Esophagus (tissue), 2 donors: ENCODE measurements at regions not wholly inside any gene's neighbourhood (a gene's known extent, or its start where the extent isn't known, plus 50 kb on each side); places are given as distances from the start of the nearest gene placed in this dataset.
"Not testable (repeated sequence)": the region's sequence is repeated elsewhere in the genome, so short reads cannot be mapped to it uniquely, and the experiment has no call there.

Experiments used
- H3K27ac ChIP-seq, 2 donors: one replicate each; pipeline ENCODE4 v1.5.1; 2013; ENCODE audit warnings: low read depth in 2 of 2, mild to moderate bottlenecking in 2 of 2, inconsistent platforms in 1 of 2, low read length in 1 of 2, moderate library complexity in 1 of 2
- H3K27me3 ChIP-seq, 2 donors: one replicate each; pipeline ENCODE4 v1.6.1; 2013; ENCODE audit warnings: low read length in 2 of 2, control low read depth in 1 of 2, mild to moderate bottlenecking in 1 of 2; ENCODE audit not compliant: insufficient read depth in 2 of 2, control insufficient read depth in 1 of 2
- H3K36me3 ChIP-seq, 2 donors: one replicate each; pipeline ENCODE4 v1.6.1; 2013; ENCODE audit warnings: low read length in 1 of 2; ENCODE audit not compliant: control insufficient read depth in 2 of 2, insufficient read depth in 2 of 2
- H3K4me1 ChIP-seq, 2 donors: one replicate each; pipeline ENCODE4 v1.6.1; 2013; ENCODE audit warnings: low read length in 1 of 2; ENCODE audit not compliant: control insufficient read depth in 2 of 2, insufficient read depth in 2 of 2
- H3K4me3 ChIP-seq, 2 donors: one replicate each; pipeline ENCODE4 v1.5.1; 2013; ENCODE audit warnings: low read length in 2 of 2, mild to moderate bottlenecking in 2 of 2, low read depth in 1 of 2, moderate library complexity in 1 of 2
- H3K9me3 ChIP-seq, 2 donors: one replicate each; pipeline ENCODE4 v1.6.1; 2013; ENCODE audit warnings: mild to moderate bottlenecking in 2 of 2, low read depth in 1 of 2, low read length in 1 of 2, moderate library complexity in 1 of 2; ENCODE audit not compliant: control insufficient read depth in 2 of 2, insufficient read depth in 1 of 2
- WGBS, 2 donors: extraction: QIAGEN DNeasy Blood & Tissue Kit; methylation state at CpG; one replicate each; pipeline ENCODE4 v1.1.7; 2013; 5-methylcytosine and 5-hydroxymethylcytosine counted together
- donor health status: healthy with polysubstance abuse.
- donor health status: Bipolar disorder and iron deficiency.

DNA sequence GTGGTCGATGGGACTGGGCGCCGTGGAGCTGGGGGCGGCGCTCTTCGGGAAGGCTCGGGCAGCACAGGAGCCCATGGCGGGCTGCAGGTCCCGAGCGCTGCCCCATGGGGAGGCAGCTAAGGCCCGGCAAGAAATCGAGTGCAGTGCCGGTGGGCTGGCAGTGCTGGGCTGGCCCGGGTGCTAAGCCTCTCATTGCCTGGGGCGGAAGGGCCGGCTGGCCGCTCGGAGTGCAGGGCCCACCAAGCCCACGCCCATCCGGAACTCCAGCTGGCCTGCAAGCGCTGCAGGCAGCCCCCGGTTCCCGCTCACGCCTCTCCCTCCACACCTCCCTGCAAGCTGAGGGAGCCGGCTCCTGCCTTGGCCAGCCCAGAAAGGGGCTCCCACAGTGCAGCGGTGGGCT is 748.4 kb upstream of the NRXN1 start:
- H3K9me3 ChIP-seq, result peaks cover 0 to 4% of the 10 kb centered on the region in 2 donors
- no peaks in the 10 kb centered on the region for H3K36me3 ChIP-seq
- 96% methylated on average over 22 to 26 of the region's 26 CpGs for WGBS, 2 donors
- H3K27me3 ChIP-seq, result no peaks in the 10 kb centered on the region
- H3K4me1 ChIP-seq, result no peaks in the 10 kb centered on the region
- H3K4me3 ChIP-seq, result no peak overlapping the region
- H3K27ac ChIP-seq, result no peak overlapping the region

DNA sequence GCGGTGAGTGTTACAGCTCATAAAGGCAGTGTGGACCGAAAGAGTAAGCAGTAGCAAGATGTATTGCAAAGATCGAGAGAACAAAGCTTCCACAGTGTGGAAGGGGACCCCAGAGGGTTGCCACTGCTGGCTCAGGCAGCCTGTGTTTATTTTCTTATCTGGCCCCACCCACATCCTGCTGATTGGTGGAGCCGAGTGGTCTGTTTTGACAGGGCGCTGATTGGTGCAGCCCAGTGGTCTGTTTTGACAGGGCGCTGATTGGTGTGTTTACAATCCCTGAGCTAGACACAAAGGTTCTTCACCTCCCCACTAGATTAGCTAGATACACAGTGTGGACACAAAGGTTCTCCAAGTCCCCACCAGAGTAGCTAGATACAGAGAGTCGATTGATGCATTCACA is 747.8 kb upstream of the NRXN1 start:
- WGBS, 2 donors, result 87 to 90% methylated on average over 7 of the region's 7 CpGs
- H3K4me1 ChIP-seq, H3K4me3 ChIP-seq, H3K27me3 ChIP-seq, H3K36me3 ChIP-seq, H3K27ac ChIP-seq, H3K9me3 ChIP-seq: not testable (repeated sequence)

DNA sequence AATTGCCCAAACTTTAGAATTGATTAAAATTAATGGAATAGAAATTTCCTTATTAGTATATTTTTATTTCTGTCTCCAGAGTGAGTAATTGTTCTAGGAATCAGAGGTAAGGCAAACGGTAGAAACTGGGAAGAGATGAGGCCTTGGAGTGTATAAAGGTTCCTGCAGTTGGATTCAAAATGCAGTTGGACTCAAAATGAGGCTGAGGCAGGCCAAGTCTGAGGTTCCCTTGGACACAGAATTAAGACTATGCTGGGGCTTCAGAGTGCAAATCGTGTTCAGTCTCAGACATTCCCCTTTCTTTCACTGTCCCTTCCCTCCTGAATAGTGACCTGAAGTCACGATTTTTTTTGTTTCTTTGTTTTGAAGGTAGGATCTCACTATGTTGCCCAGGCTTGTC is 746.9 kb upstream of the NRXN1 start:
- Histone ChIP-seq H3K36me3 (no peaks in the 10 kb centered on the region), H3K9me3 (peaks cover 0 to 4% of the 10 kb centered on the region in 2 donors)

DNA sequence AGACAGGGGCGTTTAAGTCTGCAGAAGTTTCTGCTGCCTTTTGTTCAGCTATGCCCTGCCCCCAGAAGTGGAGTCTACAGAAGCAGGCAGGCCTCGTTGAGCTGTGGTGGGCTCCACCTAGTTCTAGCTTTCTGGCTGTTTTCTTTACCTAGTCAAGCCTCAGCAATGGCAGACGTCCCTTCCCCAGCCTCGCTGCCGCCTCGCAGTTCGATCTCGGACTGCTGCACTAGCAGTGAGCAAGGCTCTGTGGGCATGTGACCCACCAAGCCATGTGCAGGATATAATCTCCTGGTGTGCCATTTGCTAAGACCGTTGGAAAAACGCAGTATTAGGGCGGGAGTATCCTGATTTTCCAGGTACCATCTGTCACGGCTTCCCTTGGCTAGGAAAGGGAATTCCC is 742.7 kb upstream of the NRXN1 start:
- H3K27me3 ChIP-seq, H3K4me1 ChIP-seq, H3K9me3 ChIP-seq, H3K4me3 ChIP-seq, H3K27ac ChIP-seq, H3K36me3 ChIP-seq: not testable (repeated sequence)
- 88 to 89% methylated on average over 12 of the region's 12 CpGs for WGBS, 2 donors

More for the DNA sequence above, 746.9 kb upstream of the NRXN1 start:
- no peaks in the 10 kb centered on the region for H3K4me1 ChIP-seq
- 69 to 73% methylated on average over 3 of the region's 3 CpGs for WGBS, 2 donors
- H3K27ac ChIP-seq, result no peak overlapping the region
- H3K27me3 ChIP-seq, result no peaks in the 10 kb centered on the region
- H3K4me3 ChIP-seq, result no peak overlapping the region

DNA sequence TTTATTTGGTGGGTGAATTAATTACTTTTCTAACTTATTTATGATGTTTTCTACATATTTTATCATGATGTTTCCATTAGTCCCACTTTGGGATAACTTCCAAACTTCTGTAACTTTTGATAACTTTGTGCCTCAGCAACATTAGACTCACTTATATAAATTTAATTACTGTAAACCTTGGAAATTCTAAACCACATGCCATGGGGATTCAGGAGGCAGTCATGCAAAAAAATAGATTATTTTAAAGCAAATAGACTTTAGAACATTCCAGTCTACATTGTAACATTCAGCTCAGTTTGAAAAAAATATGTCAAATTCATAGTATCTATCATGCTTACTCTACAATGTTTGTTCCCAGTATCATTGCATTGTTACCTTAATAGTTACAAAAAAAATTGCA is 728.5 kb upstream of the NRXN1 start:
- H3K4me3 ChIP-seq, result no peak overlapping the region
- H3K4me1 ChIP-seq, result no peaks in the 10 kb centered on the region
- no peaks in the 10 kb centered on the region for H3K9me3 ChIP-seq
- H3K36me3 ChIP-seq, result no peaks in the 10 kb centered on the region
- H3K27me3 ChIP-seq, result no peaks in the 10 kb centered on the region
- no peak overlapping the region for H3K27ac ChIP-seq

DNA sequence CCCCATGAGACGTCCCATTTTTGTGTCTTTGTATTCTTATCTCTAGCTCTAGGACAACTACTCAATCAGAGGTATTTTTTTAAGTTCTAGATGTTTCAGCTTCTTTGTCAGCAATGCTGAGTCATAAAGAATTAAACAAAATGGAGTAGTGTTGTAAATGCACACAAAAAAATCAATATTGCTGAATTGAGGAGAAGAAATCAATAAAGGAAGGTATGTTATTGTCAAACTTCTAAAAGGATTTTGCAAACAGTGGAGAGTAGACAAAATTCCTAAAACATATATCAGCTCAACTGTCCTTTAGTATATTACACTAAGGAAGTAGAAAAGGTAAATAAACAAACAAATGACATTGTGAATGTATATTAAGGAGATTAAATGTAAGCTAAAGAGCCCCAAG is 726.1 kb upstream of the NRXN1 start:
- 62 to 77% methylated on average over 1 of the region's 1 CpG for WGBS, 2 donors
- H3K4me3 ChIP-seq, result no peak overlapping the region
- no peaks in the 10 kb centered on the region for H3K36me3 ChIP-seq
- H3K27ac ChIP-seq, result no peak overlapping the region
- H3K4me1 ChIP-seq, result no peaks in the 10 kb centered on the region
- H3K27me3 ChIP-seq, result no peaks in the 10 kb centered on the region
- H3K9me3 ChIP-seq, result no peaks in the 10 kb centered on the region

DNA sequence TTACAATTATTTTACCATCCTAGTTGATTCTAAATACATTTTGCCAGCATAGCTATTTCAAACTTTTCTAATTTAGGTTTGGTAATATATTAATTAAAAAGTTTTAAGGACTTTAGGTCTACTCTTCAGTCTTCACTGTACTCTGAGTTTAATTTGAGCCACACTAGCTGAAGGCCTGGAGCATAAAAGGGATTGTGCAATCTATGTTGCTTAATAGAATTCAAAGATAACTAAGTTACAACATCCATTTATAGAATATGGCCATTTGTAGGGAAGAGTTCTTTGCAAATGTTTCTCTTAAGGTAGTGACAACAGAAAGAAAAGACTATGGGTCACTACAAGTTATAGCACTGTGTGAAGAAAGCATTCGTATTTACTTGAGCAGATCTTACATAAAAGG is 702.2 kb upstream of the NRXN1 start:
- 90 to 92% methylated on average over 1 of the region's 1 CpG for WGBS, 2 donors
- H3K9me3 ChIP-seq, result no peaks in the 10 kb centered on the region
- no peak overlapping the region for H3K27ac ChIP-seq
- no peak overlapping the region for H3K4me3 ChIP-seq
- H3K27me3 ChIP-seq, result no peaks in the 10 kb centered on the region
- H3K36me3 ChIP-seq, result no peaks in the 10 kb centered on the region
- H3K4me1 ChIP-seq, result no peaks in the 10 kb centered on the region

DNA sequence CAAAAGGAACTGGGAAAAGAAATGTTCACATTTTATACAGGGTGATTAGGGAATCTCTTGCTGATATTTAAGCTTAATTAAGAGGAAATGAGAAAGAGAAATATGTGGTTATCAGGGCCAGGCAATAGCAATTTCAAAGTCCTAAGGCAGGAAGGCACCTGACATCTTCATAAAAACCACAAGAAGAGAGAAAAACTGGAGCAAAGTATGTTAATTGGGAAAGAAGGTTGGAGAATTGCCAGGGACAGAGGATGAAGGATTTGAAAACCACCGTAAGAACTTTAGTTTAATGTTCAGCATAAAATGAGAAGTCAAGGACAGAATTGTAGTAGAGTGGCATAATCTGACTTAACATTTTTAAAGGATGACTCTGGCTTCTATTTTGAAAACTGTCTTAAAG is 691.8 kb upstream of the NRXN1 start:
- no peaks in the 10 kb centered on the region for H3K36me3 ChIP-seq
- no peaks in the 10 kb centered on the region for H3K27me3 ChIP-seq
- 3 to 40% methylated on average over 1 of the region's 1 CpG for WGBS, 2 donors
- no peak overlapping the region for H3K4me3 ChIP-seq
- H3K4me1 ChIP-seq, result no peaks in the 10 kb centered on the region
- no peaks in the 10 kb centered on the region for H3K9me3 ChIP-seq
- no peak overlapping the region for H3K27ac ChIP-seq

DNA sequence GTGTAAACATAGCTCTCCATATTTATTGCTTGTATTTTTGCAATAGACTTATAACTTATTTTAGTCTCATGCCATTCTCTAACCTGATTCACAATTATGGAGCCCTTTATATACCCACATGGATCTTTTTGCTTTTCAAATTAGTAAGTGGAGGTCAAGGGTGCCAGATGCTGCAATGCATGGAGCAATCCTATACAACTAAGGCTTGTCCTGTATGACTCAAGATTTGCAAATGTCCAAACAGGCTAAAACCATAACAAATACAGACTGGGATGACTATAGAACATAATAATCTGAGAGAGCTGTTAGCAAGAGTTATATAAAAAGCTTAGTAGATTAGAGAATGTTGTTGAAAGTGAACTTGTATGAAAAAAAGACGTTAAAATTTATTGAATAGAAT is 690.4 kb upstream of the NRXN1 start:
- Histone ChIP-seq H3K9me3 (no peaks in the 10 kb centered on the region), H3K27me3 (no peaks in the 10 kb centered on the region), H3K36me3 (no peaks in the 10 kb centered on the region), H3K27ac (no peak overlapping the region), H3K4me3 (no peak overlapping the region), H3K4me1 (no peaks in the 10 kb centered on the region)
- 68 to 81% methylated on average over 1 of the region's 1 CpG for WGBS, 2 donors

DNA sequence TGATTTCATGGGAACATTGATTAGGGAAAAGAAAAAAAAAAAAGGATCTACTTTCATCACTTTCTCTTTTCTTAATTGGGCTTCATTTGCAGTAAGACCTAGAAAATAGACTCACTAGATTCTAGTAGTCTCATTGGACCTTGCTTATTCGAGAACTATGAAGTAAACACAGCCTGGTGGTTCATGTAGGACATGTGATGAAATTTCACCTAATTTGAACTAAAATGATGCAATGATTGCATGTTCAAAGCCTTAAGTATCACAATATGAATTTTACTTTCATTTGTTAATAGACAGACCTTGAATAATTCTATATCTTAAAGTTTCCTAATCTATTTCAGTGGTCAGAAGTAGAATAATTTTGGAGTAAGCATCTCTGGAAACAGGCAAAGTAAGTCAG is 688.9 kb upstream of the NRXN1 start:
- 60 to 70% methylated on average over 1 of the region's 1 CpG for WGBS, 2 donors
- Histone ChIP-seq H3K9me3 (no peaks in the 10 kb centered on the region), H3K4me1 (no peaks in the 10 kb centered on the region), H3K4me3 (no peak overlapping the region), H3K27me3 (no peaks in the 10 kb centered on the region), H3K27ac (no peak overlapping the region), H3K36me3 (no peaks in the 10 kb centered on the region)
